CD4-positive, CD25-positive, alpha-beta regulatory T cell (primary cell): ENCODE measurements at regions not wholly inside any gene's neighbourhood (a gene's known extent, or its start where the extent isn't known, plus 50 kb on each side); places are given as distances from the start of the nearest gene placed in this dataset.

Source experiments
- ATAC-seq, 2 donors: fragments of 150-1000 bp; cut with Tn5 transposase; one replicate each; pipeline ENCODE4 v1.10.0; 2021; ENCODE audit warnings: low read depth in 2 of 2, moderate number of reproducible peaks in 2 of 2, moderate library complexity in 1 of 2
- DNase-seq, 3 donors: peaks; one replicate each; pipeline versions ENCODE4 v3.0.0 to v3.0.0-alpha.2; 2012 to 2022; ENCODE audit warnings: mixed read lengths in 1 of 3
- H3K27ac ChIP-seq: one replicate; pipeline ENCODE4 v1.7.0; 2013; ENCODE audit warnings: mild to moderate bottlenecking, low read length; ENCODE audit not compliant: insufficient read depth, poor library complexity, severe bottlenecking
- H3K27me3 ChIP-seq: one replicate; pipeline ENCODE4 v1.7.0; 2013; ENCODE audit warnings: low read length; ENCODE audit not compliant: control insufficient read depth, insufficient read depth
- H3K36me3 ChIP-seq: one replicate; pipeline ENCODE4 v1.7.0; 2013; ENCODE audit warnings: mild to moderate bottlenecking, low read length, moderate library complexity; ENCODE audit not compliant: control insufficient read depth, insufficient read depth
- H3K4me1 ChIP-seq: 2 replicates; pipeline ENCODE4 v1.7.0; 2013; ENCODE audit warnings: mild to moderate bottlenecking, low read length; ENCODE audit not compliant: insufficient read depth, control insufficient read depth, poor library complexity, severe bottlenecking
- H3K4me3 ChIP-seq: one replicate; pipeline ENCODE4 v1.7.0; 2013; ENCODE audit warnings: low read depth, mild to moderate bottlenecking, low read length, moderate library complexity
- H3K9me3 ChIP-seq, 2 experiments: 1 replicate in 1 of 2; 2 replicates in 1 of 2; pipeline ENCODE4 v1.7.0; 2013; ENCODE audit warnings: low read length in 2 of 2, mild to moderate bottlenecking in 1 of 2, moderate library complexity in 1 of 2; ENCODE audit not compliant: control insufficient read depth in 2 of 2
- H3K27ac Mint-ChIP-seq, 3 donors: one replicate each; pipeline ENCODE4 v1.8.0; 2020 to 2022; ENCODE audit warnings: mild to moderate bottlenecking in 3 of 3, mixed read lengths in 3 of 3, moderate library complexity in 2 of 3
- H3K27me3 Mint-ChIP-seq: one replicate; pipeline ENCODE4 v1.8.0; 2022; ENCODE audit warnings: mild to moderate bottlenecking, mixed read lengths
- H3K36me3 Mint-ChIP-seq: one replicate; pipeline ENCODE4 v1.8.0; 2020; ENCODE audit warnings: mixed read lengths
- H3K4me1 Mint-ChIP-seq, 4 donors: one replicate each; pipeline ENCODE4 v1.8.0; 2020 to 2022; ENCODE audit warnings: mixed read lengths in 4 of 4, mild to moderate bottlenecking in 1 of 4
- H3K4me3 Mint-ChIP-seq, 4 donors: one replicate each; pipeline ENCODE4 v1.8.0; 2020 to 2022; ENCODE audit warnings: mild to moderate bottlenecking in 4 of 4, mixed read lengths in 4 of 4, moderate library complexity in 3 of 4
- H3K9me3 Mint-ChIP-seq, 7 donors: one replicate each; pipeline ENCODE4 v1.8.0; 2020 to 2022; ENCODE audit warnings: mixed read lengths in 7 of 7, mild to moderate bottlenecking in 3 of 7, moderate library complexity in 2 of 7

DNA sequence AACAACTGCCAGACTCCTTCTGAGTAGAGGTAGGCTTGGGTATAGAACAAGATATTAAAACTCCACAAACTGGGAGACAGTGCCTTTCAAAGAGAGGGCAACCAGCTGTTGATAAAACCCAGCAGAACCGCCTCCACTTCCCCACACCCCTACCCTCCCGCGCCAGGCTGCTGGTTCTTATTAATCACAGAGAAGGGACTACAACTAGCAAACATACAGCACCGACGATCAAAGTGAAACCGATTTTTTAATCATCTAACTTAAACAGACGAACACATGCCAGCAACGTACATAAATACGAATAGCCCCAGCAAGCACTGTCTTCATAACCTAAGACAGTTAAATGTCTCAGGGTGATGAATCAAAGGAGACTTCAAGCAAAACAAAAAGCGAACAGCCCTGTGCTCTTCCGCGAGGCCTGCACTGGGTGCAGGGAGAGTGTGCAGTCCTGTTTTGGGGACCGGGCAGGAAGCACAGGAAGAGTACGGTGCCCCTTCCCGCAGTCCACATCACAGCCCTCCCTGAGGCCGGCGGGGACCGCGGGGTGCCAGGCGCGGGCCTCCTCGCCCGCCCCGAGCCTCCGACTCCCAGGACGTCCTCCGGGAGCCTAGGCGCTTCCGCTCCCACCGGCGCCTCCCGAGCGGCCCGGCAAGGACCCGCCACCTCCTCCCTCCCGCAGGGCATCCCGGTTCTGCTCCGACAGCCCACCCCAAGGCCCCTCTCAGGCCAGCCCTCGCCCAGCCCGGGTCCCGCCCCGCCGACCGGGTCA lies 75.1 kb upstream of the VGLL4 start:
- Mint-ChIP-seq H3K27ac (peak overlapping the region; percentile 91 to 99 (median 92)), H3K4me3 (peak overlapping the region; percentile 91 to 97 (median 94)), H3K9me3 (peaks cover 0 to 3% (median 0%) of the 10 kb centered on the region in 7 donors), H3K36me3 (no peaks in the 10 kb centered on the region), H3K4me1 (peaks cover 10 to 26% (median 17%) of the 10 kb centered on the region in 4 donors), H3K27me3 (peaks cover 34% of the 10 kb centered on the region)
- H3K36me3 ChIP-seq: no peaks in the 10 kb centered on the region
- H3K27me3 ChIP-seq: no peaks in the 10 kb centered on the region
- H3K9me3 ChIP-seq: no peaks in the 10 kb centered on the region
- H3K4me1 ChIP-seq: peaks cover 21% of the 10 kb centered on the region
- H3K27ac ChIP-seq: peak overlapping the region; percentile 65
- H3K4me3 ChIP-seq: peak overlapping the region; percentile 92
- ATAC-seq (peak; percentile 29 to 40), DNase-seq (peak in 2 of 3 donors; percentile 33 to 75)

DNA sequence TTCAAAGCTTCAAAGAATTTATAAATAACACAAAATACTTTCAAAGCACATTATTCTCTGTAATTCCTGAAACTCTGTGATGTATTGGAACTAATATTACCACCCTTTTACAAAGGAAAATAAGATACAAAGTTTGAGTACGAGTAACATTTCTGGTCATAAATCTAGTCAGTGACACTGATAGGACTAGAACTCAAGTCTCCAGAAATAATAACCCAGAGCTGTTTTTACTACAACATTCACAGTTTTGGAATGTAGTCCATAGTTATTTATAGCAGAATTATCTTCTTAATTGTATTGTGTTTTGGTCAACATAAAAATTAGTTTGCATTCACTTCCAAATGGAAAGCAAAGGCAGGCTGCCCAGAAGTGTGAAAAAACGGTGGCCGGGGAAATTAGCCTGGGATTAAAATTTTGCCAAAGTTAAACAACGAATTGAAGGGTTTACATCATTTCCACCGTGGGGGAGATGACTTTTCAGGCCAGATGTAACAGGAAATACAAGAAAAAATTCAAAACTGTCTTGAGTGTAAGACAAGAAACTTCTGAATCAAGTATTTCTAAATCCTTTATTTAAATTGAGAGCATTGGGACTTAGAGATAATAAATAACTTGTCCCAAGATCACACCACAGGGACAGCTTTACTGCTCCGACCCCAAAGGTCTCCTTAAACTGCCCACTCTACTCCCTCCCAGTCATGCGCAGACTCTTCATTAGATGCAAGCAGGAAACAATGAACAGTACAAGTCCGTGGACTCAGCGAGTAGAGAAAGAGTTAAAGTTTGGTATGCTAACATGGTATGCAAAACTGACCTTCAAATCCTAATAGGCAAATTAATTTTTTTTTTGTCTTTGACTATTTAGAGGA lies 74.3 kb upstream of the VGLL4 start:
- peaks cover 10 to 26% (median 19%) of the 10 kb centered on the region in 4 donors for H3K4me1 Mint-ChIP-seq
- DNase-seq (peak in 1 of 3 donors; percentile 24), ATAC-seq (no peak)
- H3K36me3 Mint-ChIP-seq: no peaks in the 10 kb centered on the region
- peak overlapping the region; percentile 91 to 99 (median 92) for H3K27ac Mint-ChIP-seq
- H3K4me3 Mint-ChIP-seq: peak overlapping the region; percentile 91 to 97 (median 94)
- peak overlapping the region; percentile 23 for H3K27ac ChIP-seq
- no peaks in the 10 kb centered on the region for H3K36me3 ChIP-seq
- H3K9me3 Mint-ChIP-seq: peaks cover 0 to 3% (median 0%) of the 10 kb centered on the region in 7 donors
- no peaks in the 10 kb centered on the region for H3K9me3 ChIP-seq
- no peaks in the 10 kb centered on the region for H3K27me3 ChIP-seq
- peaks cover 21% of the 10 kb centered on the region for H3K4me1 ChIP-seq
- H3K27me3 Mint-ChIP-seq: peaks cover 34% of the 10 kb centered on the region
- H3K4me3 ChIP-seq: peak overlapping the region; percentile 92

DNA sequence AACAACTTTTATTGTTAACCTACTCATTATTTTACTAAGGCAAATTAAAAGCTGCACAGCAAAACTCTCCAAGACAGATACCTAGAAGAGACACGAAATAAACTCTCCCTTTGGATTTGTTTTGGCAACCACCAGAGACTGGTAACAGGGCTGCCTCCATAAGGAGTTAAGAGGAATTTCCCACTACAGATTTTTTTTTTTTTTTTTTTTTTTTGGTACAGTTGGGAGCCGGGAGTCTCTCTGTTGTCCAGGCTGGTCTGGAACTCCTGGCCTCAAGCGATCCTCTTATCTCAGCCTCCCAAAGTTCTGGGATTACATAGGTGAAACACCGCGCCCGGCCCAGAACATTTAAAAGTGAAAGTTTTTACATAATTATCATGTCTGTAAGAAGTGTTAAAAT lies 73.6 kb upstream of the VGLL4 start:
- no peak overlapping the region for H3K27ac ChIP-seq
- H3K9me3 ChIP-seq: no peaks in the 10 kb centered on the region
- H3K4me1 Mint-ChIP-seq: peaks cover 10 to 26% (median 19%) of the 10 kb centered on the region in 4 donors
- H3K4me3 Mint-ChIP-seq: peak overlapping the region in 1 of 4 donors; percentile 97
- H3K36me3 ChIP-seq: no peaks in the 10 kb centered on the region
- ATAC-seq: no peak
- H3K9me3 Mint-ChIP-seq: peaks cover 0 to 3% (median 0%) of the 10 kb centered on the region in 7 donors
- no peak overlapping the region for H3K27ac Mint-ChIP-seq
- no peaks in the 10 kb centered on the region for H3K36me3 Mint-ChIP-seq
- no peak overlapping the region for H3K4me3 ChIP-seq
- H3K27me3 ChIP-seq: no peaks in the 10 kb centered on the region
- peaks cover 34% of the 10 kb centered on the region for H3K27me3 Mint-ChIP-seq
- DNase-seq: no peak
- peaks cover 21% of the 10 kb centered on the region for H3K4me1 ChIP-seq

DNA sequence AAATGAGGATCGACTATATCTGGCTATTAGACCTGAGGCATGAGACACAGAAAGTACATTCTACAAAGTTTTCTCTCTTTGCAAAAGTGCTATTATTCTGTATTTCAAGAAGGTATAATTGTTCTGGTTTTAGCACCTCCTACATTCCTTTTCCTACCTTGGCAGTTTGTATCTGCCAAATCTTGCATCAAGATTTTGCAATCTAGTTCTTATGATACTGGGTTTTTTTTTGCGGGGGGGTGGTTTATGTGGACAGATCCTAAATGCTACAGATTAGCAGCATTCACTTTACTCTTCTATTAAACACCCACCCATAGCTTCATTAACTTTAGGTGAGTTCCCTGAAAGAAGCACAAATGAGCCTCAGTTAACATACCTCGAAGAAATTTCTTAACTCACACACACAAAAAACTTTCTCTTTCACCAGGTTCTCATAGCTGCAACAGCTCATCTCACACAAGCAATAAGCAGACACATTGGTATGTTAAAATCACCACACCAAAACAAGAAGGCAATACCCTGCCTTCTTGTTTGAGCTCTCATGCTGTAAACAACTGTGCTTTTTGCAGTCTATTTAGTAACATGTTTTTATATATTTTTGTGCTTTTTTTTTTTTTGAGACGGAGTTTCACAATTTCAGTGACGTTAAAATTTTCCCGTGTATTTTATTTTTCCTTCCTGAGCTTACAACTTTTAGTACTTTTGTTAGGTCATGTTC lies 73.0 kb upstream of the VGLL4 start:
- H3K4me3 Mint-ChIP-seq: peak overlapping the region in 1 of 4 donors; percentile 27
- H3K27ac Mint-ChIP-seq: no peak overlapping the region
- ATAC-seq (no peak), DNase-seq (no peak)
- no peaks in the 10 kb centered on the region for H3K36me3 Mint-ChIP-seq
- Histone ChIP-seq H3K4me1 (peaks cover 21% of the 10 kb centered on the region), H3K36me3 (no peaks in the 10 kb centered on the region), H3K9me3 (no peaks in the 10 kb centered on the region), H3K4me3 (no peak overlapping the region), H3K27ac (no peak overlapping the region), H3K27me3 (no peaks in the 10 kb centered on the region)
- H3K9me3 Mint-ChIP-seq: peaks cover 0 to 4% (median 0%) of the 10 kb centered on the region in 7 donors
- H3K27me3 Mint-ChIP-seq: peaks cover 28% of the 10 kb centered on the region
- peaks cover 10 to 26% (median 22%) of the 10 kb centered on the region in 4 donors for H3K4me1 Mint-ChIP-seq

DNA sequence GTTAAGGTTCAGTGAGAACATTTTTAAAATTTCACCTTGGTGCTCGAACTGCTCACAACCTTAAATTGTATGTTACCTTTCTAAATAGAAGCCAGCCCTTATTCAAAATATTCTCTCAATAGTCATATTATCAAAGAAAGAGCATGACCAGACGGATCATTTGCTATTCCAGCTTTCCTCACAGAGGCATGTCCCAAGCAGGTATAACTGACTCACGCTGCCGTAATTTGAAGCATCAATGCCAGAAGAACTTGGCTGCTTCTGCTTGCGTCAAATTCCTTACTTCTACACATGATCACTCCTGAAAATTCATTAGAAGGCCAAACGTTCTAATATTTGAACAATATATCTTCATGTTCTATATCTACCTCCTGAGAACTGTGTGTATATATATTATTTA lies 69.5 kb upstream of the VGLL4 start:
- Mint-ChIP-seq H3K4me3 (no peak overlapping the region), H3K36me3 (peaks cover 8% of the 10 kb centered on the region), H3K4me1 (peaks cover 4 to 15% (median 7%) of the 10 kb centered on the region in 4 donors), H3K27me3 (peaks cover 4% of the 10 kb centered on the region), H3K27ac (peak overlapping the region in 1 of 3 donors; percentile 66), H3K9me3 (peaks cover 0 to 9% (median 0%) of the 10 kb centered on the region in 7 donors)
- Histone ChIP-seq H3K4me1 (peaks cover 4% of the 10 kb centered on the region), H3K27ac (no peak overlapping the region), H3K27me3 (no peaks in the 10 kb centered on the region), H3K4me3 (no peak overlapping the region), H3K36me3 (no peaks in the 10 kb centered on the region), H3K9me3 (peaks cover 0 to 5% of the 10 kb centered on the region in 2 experiments)
- no peak for DNase-seq
- no peak for ATAC-seq

DNA sequence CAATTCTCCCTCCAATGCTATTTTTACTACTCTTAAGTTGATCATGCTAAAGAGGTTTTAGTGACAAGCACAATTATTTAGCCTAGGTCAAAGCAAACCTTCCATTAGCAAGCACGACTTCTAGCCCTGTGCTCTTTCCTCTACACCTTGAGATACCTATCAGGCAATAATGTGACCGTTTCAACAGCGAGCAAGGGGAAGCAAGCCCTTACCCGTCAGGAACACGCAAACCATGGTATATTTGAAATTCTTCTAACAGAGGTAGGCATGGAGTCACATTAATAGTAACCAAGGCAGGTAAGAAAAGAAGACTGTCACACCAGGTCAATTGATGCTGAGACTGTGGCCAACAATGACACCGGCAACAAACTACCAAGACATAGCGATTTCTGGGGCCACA lies 68.9 kb upstream of the VGLL4 start:
- H3K36me3 ChIP-seq: no peaks in the 10 kb centered on the region
- Mint-ChIP-seq H3K4me1 (peaks cover under 1 to 13% (median 3%) of the 10 kb centered on the region in 4 donors), H3K36me3 (peaks cover 8% of the 10 kb centered on the region), H3K27me3 (no peaks in the 10 kb centered on the region), H3K27ac (peak overlapping the region in 1 of 3 donors; percentile 66), H3K9me3 (peaks cover 0 to 9% (median 0%) of the 10 kb centered on the region in 7 donors), H3K4me3 (no peak overlapping the region)
- no peak overlapping the region for H3K4me3 ChIP-seq
- H3K27me3 ChIP-seq: no peaks in the 10 kb centered on the region
- no peak overlapping the region for H3K27ac ChIP-seq
- DNase-seq (no peak), ATAC-seq (no peak)
- H3K9me3 ChIP-seq: peaks cover 0 to 5% of the 10 kb centered on the region in 2 experiments
- no peaks in the 10 kb centered on the region for H3K4me1 ChIP-seq

DNA sequence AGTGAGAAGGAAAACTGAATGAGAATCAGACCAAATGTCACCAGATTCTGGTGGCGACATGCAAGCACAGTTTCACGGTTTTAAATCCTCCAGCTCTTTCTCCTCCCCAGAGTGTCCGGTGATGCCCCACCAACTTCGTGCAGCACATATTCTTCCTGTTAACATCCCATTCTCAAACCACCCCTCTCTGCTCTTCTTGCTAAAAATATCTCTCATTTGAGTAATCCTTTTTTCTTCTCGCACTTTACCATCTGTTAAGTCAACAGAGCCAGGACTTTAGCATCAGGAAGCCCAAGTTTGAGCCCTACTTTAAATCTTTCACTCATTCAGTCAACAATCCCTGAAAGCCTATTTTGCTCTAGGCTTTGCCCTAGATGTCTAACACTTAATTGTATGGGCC lies 68.2 kb upstream of the VGLL4 start:
- DNase-seq: no peak
- ATAC-seq: no peak
- H3K4me3 Mint-ChIP-seq: no peak overlapping the region

More for the DNA sequence above, 68.2 kb upstream of the VGLL4 start:
- Histone ChIP-seq H3K27ac (no peak overlapping the region), H3K4me1 (no peaks in the 10 kb centered on the region), H3K4me3 (no peak overlapping the region), H3K9me3 (peaks cover 0 to 5% of the 10 kb centered on the region in 2 experiments), H3K36me3 (no peaks in the 10 kb centered on the region), H3K27me3 (no peaks in the 10 kb centered on the region)
- Mint-ChIP-seq H3K27me3 (no peaks in the 10 kb centered on the region), H3K9me3 (peaks cover 0 to 9% (median 0%) of the 10 kb centered on the region in 7 donors), H3K27ac (no peak overlapping the region), H3K4me1 (peaks cover 0 to 13% (median 2%) of the 10 kb centered on the region in 4 donors), H3K36me3 (peaks cover 8% of the 10 kb centered on the region)
